ENCODE measurements at regions not wholly inside any gene's neighbourhood (a gene's known extent, or its start where the extent isn't known, plus 50 kb on each side); places are given as distances from the start of the nearest gene placed in this dataset.

DNA sequence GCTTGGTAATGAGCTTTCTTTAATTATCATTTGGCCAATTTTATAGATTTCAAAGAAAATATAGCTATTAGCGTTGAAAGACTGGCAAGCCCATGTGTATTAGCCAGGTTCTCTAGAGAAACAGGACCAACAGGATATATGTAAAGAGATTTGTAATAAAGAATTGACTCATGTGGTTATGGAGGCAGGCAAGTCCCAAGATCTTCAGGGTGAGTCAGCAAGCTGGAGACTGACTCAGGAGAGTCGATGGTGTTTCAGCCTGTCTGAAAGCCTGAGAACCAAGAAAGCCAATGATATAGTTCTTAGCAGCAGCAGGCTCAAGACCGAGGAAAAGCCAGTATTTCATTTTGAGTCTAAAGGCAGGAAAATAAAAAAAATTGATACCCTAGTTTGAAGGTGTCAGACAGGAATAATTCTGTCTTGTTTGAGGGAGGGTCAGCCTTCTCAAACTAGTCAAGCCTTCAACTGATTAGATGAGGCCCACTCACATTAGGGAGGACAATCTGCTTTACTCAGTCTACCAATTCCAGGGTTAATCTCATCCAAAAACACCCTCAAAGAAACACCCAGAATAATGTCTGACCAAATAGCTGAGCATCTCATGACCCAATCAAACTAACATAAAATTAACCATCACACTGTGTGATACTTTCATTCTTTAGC is 78.3 kb upstream of the CRIM1 start:
- Histone ChIP-seq H3K4me2 (ENCODE audit: low read depth, low read length, poor library complexity, severe bottlenecking) (no peak overlapping the region), H3K36me3 (ENCODE audit: low read length) (no peaks in the 10 kb centered on the region), H3K79me2 (ENCODE audit: insufficient read depth, low read length) (no peaks in the 10 kb centered on the region), H4K20me1 (ENCODE audit: low read depth, low read length) (no peaks in the 10 kb centered on the region), H3K4me3 (ENCODE audit: insufficient read depth, low read length, poor library complexity, severe bottlenecking) (no peak overlapping the region), H3K9me3 (ENCODE audit: insufficient read depth, low read length) (no peaks in the 10 kb centered on the region), H3K9me2 (replicated peaks; ENCODE audit: insufficient read depth, low read length) (no peaks in the 10 kb centered on the region), H2AFZ (ENCODE audit: low read depth, low read length, severe bottlenecking) (no peak overlapping the region), H3K27ac (ENCODE audit: low read depth, low read length) (no peak overlapping the region), H3F3A (ENCODE audit: insufficient read depth) (no peaks in the 10 kb centered on the region), H3K27me3 (ENCODE audit: low read length) (no peaks in the 10 kb centered on the region), H3K9ac (ENCODE audit: low read length) (no peak overlapping the region)
- no peak for TF ChIP-seq EZH2phosphoT487 (conservative IDR thresholded peaks at IDR 0.05; ENCODE audit: low read length)
- TF ChIP-seq, protein P1, sequence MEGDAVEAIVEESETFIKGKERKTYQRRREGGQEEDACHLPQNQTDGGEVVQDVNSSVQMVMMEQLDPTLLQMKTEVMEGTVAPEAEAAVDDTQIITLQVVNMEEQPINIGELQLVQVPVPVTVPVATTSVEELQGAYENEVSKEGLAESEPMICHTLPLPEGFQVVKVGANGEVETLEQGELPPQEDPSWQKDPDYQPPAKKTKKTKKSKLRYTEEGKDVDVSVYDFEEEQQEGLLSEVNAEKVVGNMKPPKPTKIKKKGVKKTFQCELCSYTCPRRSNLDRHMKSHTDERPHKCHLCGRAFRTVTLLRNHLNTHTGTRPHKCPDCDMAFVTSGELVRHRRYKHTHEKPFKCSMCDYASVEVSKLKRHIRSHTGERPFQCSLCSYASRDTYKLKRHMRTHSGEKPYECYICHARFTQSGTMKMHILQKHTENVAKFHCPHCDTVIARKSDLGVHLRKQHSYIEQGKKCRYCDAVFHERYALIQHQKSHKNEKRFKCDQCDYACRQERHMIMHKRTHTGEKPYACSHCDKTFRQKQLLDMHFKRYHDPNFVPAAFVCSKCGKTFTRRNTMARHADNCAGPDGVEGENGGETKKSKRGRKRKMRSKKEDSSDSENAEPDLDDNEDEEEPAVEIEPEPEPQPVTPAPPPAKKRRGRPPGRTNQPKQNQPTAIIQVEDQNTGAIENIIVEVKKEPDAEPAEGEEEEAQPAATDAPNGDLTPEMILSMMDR (IDR thresholded peaks at IDR 0.05; ENCODE audit: insufficient read depth, low read length, poor library complexity, severe bottlenecking) = no peak

DNA sequence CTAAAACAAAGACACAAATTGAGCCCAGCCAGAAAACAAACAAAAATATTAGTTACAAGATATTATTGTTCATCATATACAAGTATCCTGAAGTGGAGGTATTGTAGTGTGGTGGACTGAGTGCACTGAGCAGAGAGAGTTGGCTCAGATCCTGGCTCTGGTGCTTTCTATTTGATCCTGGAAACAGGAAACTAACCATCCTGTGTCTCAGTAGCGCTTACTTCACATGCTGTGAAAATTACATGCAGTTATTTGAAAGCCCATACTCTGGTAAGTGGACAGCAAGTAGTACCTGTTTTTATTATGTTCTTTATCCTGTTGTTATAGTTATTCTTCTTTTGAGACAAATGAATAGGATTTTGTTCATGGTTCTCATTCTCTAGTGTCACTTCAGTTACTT is 84.3 kb upstream of the CRIM1 start:
- no peak overlapping the region for H3K9ac ChIP-seq (ENCODE audit: low read length)
- H3K36me3 ChIP-seq (ENCODE audit: low read length) = no peaks in the 10 kb centered on the region
- no peaks in the 10 kb centered on the region for H3K9me3 ChIP-seq (ENCODE audit: insufficient read depth, low read length)
- no peaks in the 10 kb centered on the region for H3K27me3 ChIP-seq (ENCODE audit: low read length)
- H3K9me2 ChIP-seq (replicated peaks; ENCODE audit: insufficient read depth, low read length) = no peaks in the 10 kb centered on the region
- H2AFZ ChIP-seq (ENCODE audit: low read depth, low read length, severe bottlenecking) = no peak overlapping the region
- no peaks in the 10 kb centered on the region for H3F3A ChIP-seq (ENCODE audit: insufficient read depth)
- no peak overlapping the region for H3K4me2 ChIP-seq (ENCODE audit: low read depth, low read length, poor library complexity, severe bottlenecking)
- no peak overlapping the region for H3K27ac ChIP-seq (ENCODE audit: low read depth, low read length)
- H4K20me1 ChIP-seq (ENCODE audit: low read depth, low read length) = no peaks in the 10 kb centered on the region
- TF ChIP-seq, protein P1 (IDR thresholded peaks at IDR 0.05; ENCODE audit: insufficient read depth, low read length, poor library complexity, severe bottlenecking) = no peak
- no peak for TF ChIP-seq EZH2phosphoT487 (conservative IDR thresholded peaks at IDR 0.05; ENCODE audit: low read length)
- H3K4me3 ChIP-seq (ENCODE audit: insufficient read depth, low read length, poor library complexity, severe bottlenecking) = no peak overlapping the region
- no peaks in the 10 kb centered on the region for H3K79me2 ChIP-seq (ENCODE audit: insufficient read depth, low read length)

DNA sequence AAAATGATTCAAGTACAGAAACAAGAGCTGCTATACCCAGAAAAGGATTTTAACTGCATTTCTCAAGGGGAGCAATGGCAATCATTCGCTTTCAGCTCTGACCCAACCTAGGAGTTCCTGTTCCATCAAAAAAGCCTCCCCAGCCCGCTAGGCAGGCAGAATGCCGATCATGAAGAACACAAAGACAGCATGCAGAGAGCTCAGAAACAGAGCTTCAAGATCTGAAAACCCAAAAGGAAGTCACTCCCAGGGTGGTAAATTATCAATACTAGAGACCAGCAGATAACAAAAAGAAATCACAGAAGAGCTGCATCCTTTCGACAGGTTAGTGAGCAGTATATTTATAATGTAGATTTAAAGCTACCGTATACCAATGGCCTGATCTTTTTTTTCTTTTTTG is 84.8 kb upstream of the CRIM1 start:
- Histone ChIP-seq H3K36me3 (ENCODE audit: low read length) (no peaks in the 10 kb centered on the region), H3K4me3 (ENCODE audit: insufficient read depth, low read length, poor library complexity, severe bottlenecking) (no peak overlapping the region), H3K9ac (ENCODE audit: low read length) (no peak overlapping the region), H4K20me1 (ENCODE audit: low read depth, low read length) (no peaks in the 10 kb centered on the region), H3K27ac (ENCODE audit: low read depth, low read length) (no peak overlapping the region), H2AFZ (ENCODE audit: low read depth, low read length, severe bottlenecking) (no peak overlapping the region), H3K9me3 (ENCODE audit: insufficient read depth, low read length) (no peaks in the 10 kb centered on the region), H3K9me2 (replicated peaks; ENCODE audit: insufficient read depth, low read length) (no peaks in the 10 kb centered on the region), H3F3A (ENCODE audit: insufficient read depth) (no peaks in the 10 kb centered on the region), H3K27me3 (ENCODE audit: low read length) (no peaks in the 10 kb centered on the region), H3K4me2 (ENCODE audit: low read depth, low read length, poor library complexity, severe bottlenecking) (no peak overlapping the region), H3K79me2 (ENCODE audit: insufficient read depth, low read length) (no peaks in the 10 kb centered on the region)
- TF ChIP-seq, protein P1 (IDR thresholded peaks at IDR 0.05; ENCODE audit: insufficient read depth, low read length, poor library complexity, severe bottlenecking) = no peak
- no peak for TF ChIP-seq EZH2phosphoT487 (conservative IDR thresholded peaks at IDR 0.05; ENCODE audit: low read length)

Measured in SU-DHL-6 (cell line).